Fibroblast of mammary gland (primary cell): ENCODE measurements at regions not wholly inside any gene's neighbourhood (a gene's known extent, or its start where the extent isn't known, plus 50 kb on each side); places are given as distances from the start of the nearest gene placed in this dataset.
A peak's percentile ranks its signal among the peaks of the same experiment; 100 is the strongest.

ENCODE experiments used
- DNase-seq: peaks from one replicate; pipeline ENCODE4 v3.0.0-alpha.2; 2010; ENCODE audit warnings: low read depth
- H3K4me3 ChIP-seq: 2 replicates; pipeline ENCODE4 v1.5.1; 2011; ENCODE audit warnings: low read depth, mild to moderate bottlenecking, low read length, moderate library complexity; ENCODE audit not compliant: control insufficient read depth
- TF ChIP-seq, protein P1 (sequence below): conservative IDR thresholded peaks from 2 replicates; pipeline ENCODE4 v1.5.1; 2011; ENCODE audit warnings: low read depth, low read length, inconsistent platforms; ENCODE audit not compliant: control insufficient read depth, insufficient read depth

DNA sequence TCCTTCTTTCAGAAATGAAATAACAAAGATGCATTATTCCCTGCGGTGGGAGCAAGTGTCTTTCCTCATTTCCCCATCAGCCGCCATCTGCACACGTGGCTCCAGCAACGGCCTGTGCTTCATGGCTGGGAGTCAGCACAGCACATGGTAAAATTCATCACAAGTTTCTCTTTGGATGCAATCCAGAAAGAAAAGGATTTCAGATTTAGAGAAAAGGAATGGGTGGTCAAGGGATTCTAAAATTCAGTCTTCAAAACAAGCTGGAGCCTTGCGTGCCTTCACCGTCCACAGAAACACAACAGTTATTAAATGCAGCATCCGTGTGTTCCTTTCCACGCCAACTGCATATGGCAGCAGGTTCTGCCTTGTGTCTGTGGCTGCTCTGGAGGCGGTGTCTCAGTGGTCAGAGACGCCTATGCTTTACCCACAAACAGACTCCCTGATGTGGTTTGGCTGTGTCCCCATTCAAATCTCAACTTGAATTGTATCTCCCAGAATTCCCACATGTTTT, 107.6 kb downstream of the THBS2 start:
- peak; percentile 59 for DNase-seq
- TF ChIP-seq, protein P1, sequence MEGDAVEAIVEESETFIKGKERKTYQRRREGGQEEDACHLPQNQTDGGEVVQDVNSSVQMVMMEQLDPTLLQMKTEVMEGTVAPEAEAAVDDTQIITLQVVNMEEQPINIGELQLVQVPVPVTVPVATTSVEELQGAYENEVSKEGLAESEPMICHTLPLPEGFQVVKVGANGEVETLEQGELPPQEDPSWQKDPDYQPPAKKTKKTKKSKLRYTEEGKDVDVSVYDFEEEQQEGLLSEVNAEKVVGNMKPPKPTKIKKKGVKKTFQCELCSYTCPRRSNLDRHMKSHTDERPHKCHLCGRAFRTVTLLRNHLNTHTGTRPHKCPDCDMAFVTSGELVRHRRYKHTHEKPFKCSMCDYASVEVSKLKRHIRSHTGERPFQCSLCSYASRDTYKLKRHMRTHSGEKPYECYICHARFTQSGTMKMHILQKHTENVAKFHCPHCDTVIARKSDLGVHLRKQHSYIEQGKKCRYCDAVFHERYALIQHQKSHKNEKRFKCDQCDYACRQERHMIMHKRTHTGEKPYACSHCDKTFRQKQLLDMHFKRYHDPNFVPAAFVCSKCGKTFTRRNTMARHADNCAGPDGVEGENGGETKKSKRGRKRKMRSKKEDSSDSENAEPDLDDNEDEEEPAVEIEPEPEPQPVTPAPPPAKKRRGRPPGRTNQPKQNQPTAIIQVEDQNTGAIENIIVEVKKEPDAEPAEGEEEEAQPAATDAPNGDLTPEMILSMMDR: no peak
- H3K4me3 ChIP-seq: no peak overlapping the region

DNA sequence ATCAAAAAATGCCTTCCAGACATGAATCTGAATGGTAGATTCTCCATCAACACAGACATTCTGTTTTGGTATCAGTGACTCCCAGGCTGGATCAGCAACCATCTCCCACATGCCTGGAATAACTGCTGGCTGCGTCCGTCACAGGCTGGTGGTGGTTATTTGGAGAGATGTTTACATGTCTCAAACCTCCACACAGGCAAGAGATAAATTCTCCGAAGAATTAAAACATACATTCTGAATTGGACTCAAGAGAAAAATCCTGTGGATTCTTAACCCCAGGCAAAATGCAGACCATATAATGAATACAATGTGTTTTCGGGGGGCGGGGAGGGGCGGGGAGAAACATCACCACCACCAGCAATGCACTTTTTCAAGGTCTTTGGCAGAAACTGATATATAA, 108.2 kb downstream of the THBS2 start:
- TF ChIP-seq, protein P1: no peak
- H3K4me3 ChIP-seq: no peak overlapping the region
- DNase-seq: no peak

DNA sequence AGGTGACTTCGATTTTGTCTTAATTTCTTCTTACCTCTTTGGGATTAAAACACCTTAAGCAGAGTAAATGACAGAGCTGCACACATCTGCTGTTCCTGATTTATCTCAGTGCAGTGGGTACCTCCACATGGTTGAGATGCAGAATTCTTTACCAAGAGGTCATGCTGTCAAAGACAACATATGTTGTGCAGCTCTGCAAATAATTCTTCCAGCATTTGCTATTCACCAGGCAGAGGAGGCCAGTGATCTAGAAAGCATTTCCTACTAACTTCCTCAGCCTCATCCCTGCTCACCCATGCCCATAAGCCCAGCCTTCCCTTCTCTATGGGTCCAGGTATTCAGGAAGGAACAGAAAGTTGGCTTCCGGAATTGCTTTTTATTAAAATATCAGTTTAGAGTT, 109.3 kb downstream of the THBS2 start:
- TF ChIP-seq, protein P1: no peak
- no peak overlapping the region for H3K4me3 ChIP-seq
- no peak for DNase-seq

DNA sequence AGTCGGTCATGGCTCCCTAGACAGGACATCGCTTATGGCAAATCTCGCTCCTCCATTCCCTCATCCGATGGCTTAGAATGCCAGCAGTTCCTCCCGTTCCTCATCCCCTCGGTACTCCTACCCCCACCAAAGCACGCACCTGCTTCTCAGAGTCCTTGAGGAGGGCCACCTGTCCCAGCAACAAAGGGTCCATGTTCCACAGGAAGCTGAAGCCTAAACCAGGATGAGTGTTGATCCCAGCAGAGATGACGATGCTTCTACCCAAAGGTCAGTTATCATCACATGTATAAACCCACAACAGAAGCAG, 111.2 kb downstream of the THBS2 start:
- no peak overlapping the region for H3K4me3 ChIP-seq
- DNase-seq: no peak
- TF ChIP-seq, protein P1: no peak

DNA sequence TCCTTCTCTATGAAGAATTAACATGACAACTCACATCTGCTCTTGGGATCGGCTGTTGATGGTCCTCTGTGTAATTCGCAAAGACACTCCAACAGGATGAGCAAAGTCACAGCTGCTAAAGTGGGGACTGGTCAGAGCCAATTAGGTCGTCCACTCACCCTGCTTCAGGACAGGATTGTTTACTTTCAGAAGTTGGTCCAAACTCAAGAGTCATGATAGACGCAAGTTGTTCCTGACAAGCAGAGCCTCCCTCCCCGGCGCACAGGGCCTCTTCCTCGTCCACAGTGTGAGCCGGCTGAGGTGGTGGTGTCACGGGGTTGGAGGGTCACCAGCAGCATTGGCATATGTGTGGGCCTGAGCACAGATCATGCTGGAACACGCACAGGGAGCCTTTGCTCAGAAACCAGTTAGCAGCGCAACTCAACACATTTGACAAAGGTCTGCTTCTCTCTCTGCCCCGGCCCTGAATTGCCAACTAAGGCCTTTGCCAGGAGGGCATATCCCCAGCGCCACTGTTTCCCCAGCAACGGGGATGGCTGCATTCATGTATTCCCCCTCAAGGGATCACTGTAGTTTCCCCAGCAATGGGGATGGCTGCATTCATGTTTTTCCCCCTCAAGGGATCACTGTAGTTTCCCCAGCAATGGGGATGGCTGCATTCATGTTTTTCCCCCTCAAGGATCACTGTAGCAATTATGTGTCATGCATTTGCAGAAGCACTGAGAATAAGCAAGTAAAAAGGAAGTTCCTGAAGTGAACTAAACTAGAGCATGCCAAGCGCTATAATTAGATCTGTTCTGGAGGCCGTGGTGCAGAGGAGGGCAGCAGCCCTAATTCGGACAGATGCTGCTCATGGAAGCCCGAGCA, 111.7 kb downstream of the THBS2 start:
- no peak overlapping the region for H3K4me3 ChIP-seq
- peak; percentile 49 for DNase-seq
- TF ChIP-seq, protein P1: no peak

DNA sequence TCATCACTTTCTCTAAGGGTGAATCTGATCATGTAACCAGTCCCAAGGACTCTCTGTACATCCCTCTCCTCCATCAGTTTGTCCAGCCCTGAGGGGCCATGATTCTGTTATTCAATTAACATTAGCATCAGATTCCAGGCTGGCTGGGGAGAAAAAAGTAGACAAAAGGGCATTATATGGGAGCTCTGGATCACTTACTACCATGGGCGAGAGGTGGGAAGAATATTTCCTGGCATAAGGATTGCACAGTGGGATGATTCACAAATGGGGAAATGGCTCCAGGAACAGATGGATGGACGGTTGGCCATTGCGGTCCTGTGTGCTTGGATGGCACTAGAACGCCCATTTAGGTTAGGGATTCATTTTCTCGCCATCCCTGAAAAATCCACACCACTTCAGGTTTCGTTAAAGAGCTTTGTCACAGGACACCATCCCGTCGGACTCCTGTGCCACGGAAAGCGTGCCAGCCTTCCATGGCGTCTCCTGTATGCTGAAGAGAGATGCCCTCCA, 112.6 kb downstream of the THBS2 start:
- no peak for DNase-seq
- TF ChIP-seq, protein P1: no peak
- no peak overlapping the region for H3K4me3 ChIP-seq
